ENCODE measurements at regions not wholly inside any gene's neighbourhood (a gene's known extent, or its start where the extent isn't known, plus 50 kb on each side); places are given as distances from the start of the nearest gene placed in this dataset.
A peak's percentile ranks its signal among the peaks of the same experiment; 100 is the strongest.

DNA sequence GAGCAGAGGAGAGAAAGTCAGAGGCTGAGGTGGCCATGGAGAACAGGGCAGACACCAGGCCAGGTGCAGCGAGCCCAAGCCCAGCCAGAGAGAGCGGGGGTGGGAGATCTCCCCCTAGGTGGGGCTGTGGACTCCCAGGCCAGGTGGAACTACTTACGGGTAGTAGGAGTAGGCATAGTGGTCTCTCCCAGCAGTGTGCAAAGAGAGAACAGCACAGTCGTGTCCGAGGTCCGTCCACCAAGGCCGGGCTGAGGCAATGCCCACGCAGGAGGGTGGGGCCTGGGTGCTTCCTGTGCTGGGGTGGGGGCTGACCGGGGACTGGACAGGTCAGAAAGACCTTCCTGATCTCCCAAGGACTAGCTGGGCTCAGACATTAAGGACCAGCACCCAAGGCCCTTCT lies 263.7 kb downstream of the PTPRU start:
- no peak overlapping the region for H3K4me3 ChIP-seq (ENCODE audit: low read depth, low read length)

- no peak overlapping the region for H3K4me3 ChIP-seq (ENCODE audit: low read depth, low read length)
Measured at GRCh38 chr1:29499104-29499650, 262.9 kb downstream of the PTPRU start.

DNA sequence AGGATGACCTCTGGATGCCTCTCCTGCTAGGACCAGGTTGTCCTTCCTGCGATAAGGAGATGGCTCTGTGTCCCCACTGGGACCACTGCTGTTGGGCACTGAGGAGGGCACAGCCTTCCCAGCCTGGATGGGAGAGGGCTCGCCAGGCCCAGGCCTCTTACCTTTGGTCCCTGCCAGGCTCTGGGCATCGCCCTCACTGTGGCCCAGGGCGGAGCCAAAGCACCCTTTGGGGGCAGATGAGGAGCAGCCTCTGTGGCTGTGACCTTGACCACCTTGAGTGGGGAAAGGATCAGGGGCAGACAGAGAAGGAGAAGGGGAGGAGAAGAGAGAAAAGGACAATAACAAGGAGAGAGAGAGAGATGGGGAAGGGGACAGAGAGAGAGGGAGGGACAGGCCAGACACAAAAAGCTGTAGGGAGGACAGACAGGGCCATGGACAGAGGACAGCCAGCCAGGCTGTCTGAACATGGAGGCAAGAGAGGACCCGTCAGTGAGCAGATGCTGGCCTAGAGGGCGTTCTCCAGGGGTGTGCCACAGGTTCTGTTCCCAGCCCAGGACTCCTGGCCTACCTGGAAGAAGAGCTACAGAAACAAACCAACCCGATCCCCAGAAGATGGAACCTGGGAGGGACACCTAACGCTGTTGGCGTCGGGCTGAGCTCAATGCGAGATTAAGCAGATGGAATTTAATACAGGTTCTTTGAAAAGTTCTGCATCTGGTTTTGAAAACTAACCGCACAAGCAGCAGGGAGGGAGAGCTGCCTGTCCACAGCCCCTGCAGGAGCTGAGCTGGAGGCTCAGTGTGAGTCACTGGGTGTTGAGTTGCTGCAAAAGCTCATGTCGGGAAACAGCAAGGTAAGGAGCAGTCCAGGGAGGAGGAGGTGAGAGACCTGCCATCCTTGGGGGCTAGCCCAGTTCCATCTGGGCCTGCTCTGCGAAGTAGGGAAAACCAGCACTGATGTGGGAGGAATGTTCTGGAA lies 262.1 kb downstream of the PTPRU start:
- no peak overlapping the region for H3K4me3 ChIP-seq (ENCODE audit: low read depth, low read length)

GRCh38 chr1:29497395-29498125 lies 261.2 kb downstream of the PTPRU start:
- H3K4me3 ChIP-seq (ENCODE audit: low read depth, low read length): no peak overlapping the region

- H3K4me3 ChIP-seq (ENCODE audit: low read depth, low read length): no peak overlapping the region
Measured at GRCh38 chr1:29496701-29497100, 260.4 kb downstream of the PTPRU start.

DNA sequence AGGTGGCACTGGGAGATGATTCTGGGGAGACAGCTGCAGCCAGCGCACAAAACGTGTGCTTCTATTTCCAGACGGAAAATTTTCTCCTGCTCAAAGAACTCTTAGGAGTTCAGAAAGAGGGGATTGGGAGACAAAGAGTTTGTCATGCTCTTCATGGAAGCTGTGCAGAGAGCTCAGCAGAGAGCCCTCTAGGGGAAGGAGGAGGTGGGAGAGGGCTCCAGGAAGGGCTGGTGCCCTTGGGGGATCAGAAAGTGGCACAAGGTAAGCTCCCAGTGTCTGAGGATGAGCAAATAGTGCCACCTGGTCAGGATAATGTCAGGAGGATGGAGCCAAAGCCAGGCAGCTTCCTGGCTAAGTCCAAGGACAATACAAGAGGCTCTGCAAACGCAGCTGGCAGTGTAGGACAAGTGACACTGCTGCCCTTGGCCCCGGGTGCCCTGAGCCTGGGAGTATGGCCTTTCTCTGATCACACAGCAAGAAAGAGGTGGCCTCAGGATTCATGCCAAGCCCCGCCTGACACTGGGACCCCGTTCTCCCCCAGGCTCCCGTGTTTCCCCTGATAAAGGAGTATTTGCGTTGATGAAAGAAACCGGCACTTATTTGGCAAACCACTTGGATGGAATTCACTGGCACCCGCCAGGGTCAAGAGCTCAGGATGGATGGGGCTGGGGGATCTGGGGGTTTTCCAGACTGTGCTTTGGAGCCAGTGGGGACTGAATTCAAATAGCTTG lies 254.0 kb downstream of the PTPRU start:
- H3K4me3 ChIP-seq (ENCODE audit: low read depth, low read length): no peak overlapping the region

- H3K4me3 ChIP-seq (ENCODE audit: low read depth, low read length): no peak overlapping the region
Measured at GRCh38 chr1:29489471-29489870, 253.1 kb downstream of the PTPRU start.

DNA sequence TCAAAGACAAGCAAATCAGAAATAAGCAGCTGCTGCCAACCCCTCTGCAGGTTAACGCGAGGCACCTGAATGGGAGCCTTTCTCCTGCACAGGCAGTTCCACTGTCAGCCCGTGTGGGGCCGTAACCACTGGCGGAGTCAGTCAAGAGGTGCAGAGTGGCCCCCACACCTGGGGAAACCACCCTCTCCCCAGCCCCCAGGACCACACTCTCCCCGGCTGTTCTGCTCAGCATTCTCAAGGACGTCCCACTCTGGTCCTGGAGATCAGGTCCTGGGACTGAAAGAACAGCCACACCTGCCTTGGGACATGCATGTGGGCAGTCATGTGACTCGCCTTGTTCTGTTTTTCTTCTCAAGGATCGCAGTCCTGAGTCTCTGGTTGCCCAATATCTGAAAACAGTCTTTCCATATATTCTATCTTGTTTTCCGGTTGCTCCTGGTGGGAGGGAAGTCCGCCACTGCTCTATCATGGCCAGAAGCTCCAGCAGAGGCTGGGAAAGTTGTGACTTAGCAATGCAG lies 252.5 kb downstream of the PTPRU start:
- no peak overlapping the region for H3K4me3 ChIP-seq (ENCODE audit: low read depth, low read length)

- H3K4me3 ChIP-seq (ENCODE audit: low read depth, low read length): no peak overlapping the region
Measured at GRCh38 chr1:29488086-29488793, 251.9 kb downstream of the PTPRU start.

GRCh38 chr1:29487291-29487690 lies 251.0 kb downstream of the PTPRU start:
- H3K4me3 ChIP-seq (ENCODE audit: low read depth, low read length): no peak overlapping the region

- H3K4me3 ChIP-seq (ENCODE audit: low read depth, low read length): no peak overlapping the region
Measured at GRCh38 chr1:29485096-29485925, 249.0 kb downstream of the PTPRU start.

DNA sequence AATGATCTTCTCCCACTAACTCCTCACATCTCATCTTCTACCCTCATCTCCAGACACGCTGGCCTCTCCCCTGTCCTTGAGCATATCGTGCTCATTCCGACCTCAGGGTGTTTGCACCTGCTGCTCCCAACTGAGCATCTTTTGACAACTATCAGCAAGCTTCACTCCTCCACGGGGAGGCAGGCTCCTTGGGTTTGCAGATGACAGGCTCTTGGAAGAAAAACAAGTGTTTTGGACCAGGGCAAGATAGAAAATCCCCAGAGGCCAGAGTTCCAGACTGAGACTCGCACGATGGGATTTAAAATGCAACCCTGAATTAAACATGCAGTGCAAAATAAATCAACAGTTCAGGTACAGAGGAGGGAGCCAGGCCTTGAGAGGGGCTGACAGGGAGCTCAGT lies 246.7 kb downstream of the PTPRU start:
- H3K4me3 ChIP-seq (ENCODE audit: low read depth, low read length): no peak overlapping the region

DNA sequence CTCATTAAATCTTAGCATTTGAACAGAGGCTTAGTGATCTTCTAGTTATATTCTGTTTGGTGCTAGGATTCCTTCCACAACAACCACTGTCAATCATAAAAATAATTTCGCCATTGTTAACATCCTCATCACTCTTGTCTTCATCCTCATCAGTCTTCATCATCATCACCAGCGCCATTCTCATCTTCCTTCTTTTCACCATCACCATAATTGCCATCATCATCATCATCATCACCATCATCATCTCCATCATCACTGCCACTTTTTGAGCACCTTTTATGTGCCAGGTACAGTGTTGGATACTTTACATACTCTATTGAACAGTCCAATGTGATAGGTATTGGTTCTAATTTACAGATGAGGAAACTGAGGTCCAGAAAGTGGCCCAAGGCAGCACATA lies 245.7 kb downstream of the PTPRU start:
- no peak overlapping the region for H3K4me3 ChIP-seq (ENCODE audit: low read depth, low read length)

DNA sequence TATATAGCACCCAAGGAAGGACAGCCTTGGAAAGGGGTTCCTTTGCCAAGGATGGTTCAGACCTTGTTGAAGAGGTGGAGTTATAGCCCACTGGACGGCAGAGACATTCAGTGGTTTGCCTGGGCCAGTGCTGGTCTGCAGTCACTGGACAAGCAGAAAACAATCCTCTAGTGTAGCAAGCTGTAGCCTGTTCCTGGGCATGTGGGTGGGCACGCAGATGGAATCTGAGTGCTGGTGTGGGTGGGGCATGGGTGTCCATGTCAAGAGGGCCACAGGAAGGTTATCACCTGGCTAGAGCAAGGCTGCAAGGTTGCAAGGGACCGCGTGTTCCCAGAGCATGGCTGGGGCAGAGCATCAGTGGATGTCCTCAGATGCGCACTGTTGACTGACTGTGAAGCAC lies 244.7 kb downstream of the PTPRU start:
- no peak overlapping the region for H3K4me3 ChIP-seq (ENCODE audit: low read depth, low read length)

- H3K4me3 ChIP-seq (ENCODE audit: low read depth, low read length): no peak overlapping the region
Measured at GRCh38 chr1:29478879-29479278, 242.6 kb downstream of the PTPRU start.

DNA sequence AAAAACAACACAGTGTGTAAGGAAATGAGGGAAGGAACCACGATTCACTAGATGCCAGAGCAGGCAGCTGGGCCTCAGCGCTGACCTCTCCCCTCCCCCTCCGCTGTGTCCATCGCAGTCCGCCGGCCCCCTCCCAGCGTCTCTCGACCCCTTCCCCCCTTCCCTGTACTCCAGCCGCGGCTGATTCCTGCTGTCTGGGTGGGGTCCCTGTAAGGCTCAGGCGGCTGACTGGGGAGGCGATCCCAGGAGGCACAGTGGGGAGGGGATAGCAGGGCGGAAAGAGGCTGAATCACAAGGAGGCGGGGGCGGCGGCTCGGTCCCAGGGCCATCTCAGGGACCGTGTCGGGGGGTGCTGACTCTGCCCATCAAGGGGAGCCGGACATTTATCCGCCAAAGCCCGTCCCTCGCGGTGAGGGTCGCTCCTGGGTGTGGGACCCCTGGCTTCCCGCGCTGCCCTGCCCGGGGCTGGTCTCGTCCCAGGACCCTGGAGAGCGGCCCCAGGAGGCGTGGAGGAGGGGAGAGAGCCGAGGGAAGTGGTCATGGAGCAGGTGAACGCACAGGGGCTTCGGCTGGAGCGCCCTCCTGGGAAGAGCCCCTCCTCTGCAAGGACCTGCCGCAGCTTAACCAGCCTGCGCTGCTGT lies 241.9 kb downstream of the PTPRU start:
- H3K4me3 ChIP-seq (ENCODE audit: low read depth, low read length): peak overlapping the region; percentile 28

DNA sequence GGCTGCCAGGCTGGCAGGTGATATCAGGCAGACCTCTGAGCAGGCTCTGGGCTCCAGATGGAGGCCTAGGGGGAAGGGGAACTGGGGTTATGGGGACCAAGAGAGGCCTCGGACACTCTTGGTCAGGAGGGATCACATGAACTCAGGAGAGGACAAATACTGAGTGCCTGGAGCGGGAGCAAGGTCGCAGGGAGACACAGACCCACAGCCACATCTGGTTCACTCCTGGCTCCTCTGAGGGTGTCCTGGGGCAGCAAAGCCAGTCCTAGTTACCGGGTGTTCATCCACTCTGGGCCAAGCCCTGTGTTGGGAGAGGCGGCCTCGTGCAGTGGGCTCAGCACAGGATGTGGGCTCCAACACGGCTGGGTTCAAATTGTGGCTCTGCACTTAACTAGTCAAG lies 239.0 kb downstream of the PTPRU start:
- H3K4me3 ChIP-seq (ENCODE audit: low read depth, low read length): no peak overlapping the region

- no peak overlapping the region for H3K4me3 ChIP-seq (ENCODE audit: low read depth, low read length)
Measured at GRCh38 chr1:29474274-29475244, 238.2 kb downstream of the PTPRU start.

Measured in iPS-11a (cell line).